ENCODE measurements at regions not wholly inside any gene's neighbourhood (a gene's known extent, or its start where the extent isn't known, plus 50 kb on each side); places are given as distances from the start of the nearest gene placed in this dataset.

- DNase-seq (ENCODE audit: low read depth in 2 of 2): no peak
Measured at GRCh38 chr15:47824147-47824546, 106.8 kb downstream of the SEMA6D start.

GRCh38 chr15:47829667-47830066 lies 112.4 kb downstream of the SEMA6D start:
- no peak for DNase-seq (ENCODE audit: low read depth in 2 of 2)

- no peak for DNase-seq (ENCODE audit: low read depth in 2 of 2)
Measured at GRCh38 chr15:47834093-47834492, 116.8 kb downstream of the SEMA6D start.

- no peak for DNase-seq (ENCODE audit: low read depth in 2 of 2)
Measured at GRCh38 chr15:47839233-47839825, 122.0 kb downstream of the SEMA6D start.

GRCh38 chr15:47843124-47843663 lies 125.9 kb downstream of the SEMA6D start:
- no peak for DNase-seq (ENCODE audit: low read depth in 2 of 2)

GRCh38 chr15:47844437-47844836 lies 127.1 kb downstream of the SEMA6D start:
- no peak for DNase-seq (ENCODE audit: low read depth in 2 of 2)

DNA sequence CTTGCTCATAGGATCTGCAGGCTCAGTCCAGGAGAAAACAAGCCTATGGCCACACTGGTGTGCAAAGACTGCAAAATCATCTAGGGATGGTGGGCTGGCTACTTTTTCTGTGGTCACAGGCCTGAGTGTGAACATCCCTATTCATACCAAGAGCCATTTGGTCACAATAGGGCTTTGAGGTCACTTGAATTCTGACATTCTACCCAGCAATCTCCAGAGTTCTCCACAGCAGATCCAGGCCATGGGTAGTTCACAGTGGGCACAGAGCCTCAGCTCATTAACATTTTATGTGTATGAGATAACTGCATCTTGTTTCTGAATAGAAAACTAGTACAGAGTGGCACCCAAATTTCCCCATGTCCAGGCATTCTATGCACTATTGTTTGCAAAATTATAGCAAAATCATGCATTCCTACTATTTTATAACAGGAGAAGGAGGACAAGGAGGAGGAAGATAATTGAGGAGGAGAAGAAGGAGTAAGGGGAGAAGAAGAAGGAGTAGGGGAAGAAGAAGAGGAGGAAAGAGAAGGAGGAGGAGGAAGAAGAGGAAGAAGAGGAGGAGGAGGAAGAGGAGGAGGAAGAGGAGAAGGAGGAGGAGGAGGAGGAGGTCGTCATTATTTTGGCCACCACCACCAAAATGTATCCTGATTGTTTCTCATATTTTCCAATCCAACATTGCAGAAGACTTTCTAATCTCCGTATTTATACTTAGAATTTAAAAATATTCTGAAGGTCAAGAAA lies 129.0 kb downstream of the SEMA6D start:
- DNase-seq (ENCODE audit: low read depth in 2 of 2): no peak

DNA sequence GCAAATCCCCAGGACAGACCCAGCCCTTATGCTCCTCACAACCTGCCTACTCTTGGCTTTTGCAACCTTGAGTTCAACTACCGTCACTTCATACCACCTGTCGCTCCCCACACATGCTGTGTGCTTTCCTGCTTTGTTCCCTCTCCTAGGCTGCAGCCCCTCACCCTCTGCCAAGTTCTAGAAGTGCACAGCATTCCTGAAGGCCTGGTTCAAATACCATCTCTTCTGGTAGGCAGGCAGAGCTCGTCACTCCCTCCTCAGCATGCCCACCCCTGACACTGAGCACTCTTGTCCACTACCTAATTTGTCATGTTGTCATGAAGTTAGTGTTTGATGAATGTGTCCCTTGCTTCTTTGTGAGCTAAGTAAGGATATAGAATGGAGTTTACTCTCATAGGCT lies 129.6 kb downstream of the SEMA6D start:
- no peak for DNase-seq (ENCODE audit: low read depth in 2 of 2)

DNA sequence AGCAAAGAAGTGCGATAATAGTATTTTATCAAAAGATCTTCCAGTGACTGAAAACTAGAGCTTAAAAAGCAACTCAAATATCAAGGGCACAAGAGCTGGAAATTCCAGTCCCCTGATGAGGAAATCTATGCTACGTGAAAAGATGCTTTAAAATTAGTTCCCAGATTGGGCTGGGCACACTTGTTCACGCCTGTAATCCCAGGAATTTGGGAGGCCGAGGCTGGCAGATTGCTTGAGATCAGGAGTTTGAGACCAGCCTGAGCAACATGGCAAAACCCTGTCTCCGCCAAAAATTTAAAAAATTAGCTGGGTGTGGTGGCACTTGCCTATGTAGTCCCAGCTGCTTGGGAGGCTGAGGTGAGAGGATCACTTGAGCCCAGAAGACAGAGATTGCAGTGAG lies 138.8 kb downstream of the SEMA6D start:
- DNase-seq (ENCODE audit: low read depth in 2 of 2): no peak

GRCh38 chr15:47857014-47857775 lies 139.9 kb downstream of the SEMA6D start:
- no peak for DNase-seq (ENCODE audit: low read depth in 2 of 2)

DNA sequence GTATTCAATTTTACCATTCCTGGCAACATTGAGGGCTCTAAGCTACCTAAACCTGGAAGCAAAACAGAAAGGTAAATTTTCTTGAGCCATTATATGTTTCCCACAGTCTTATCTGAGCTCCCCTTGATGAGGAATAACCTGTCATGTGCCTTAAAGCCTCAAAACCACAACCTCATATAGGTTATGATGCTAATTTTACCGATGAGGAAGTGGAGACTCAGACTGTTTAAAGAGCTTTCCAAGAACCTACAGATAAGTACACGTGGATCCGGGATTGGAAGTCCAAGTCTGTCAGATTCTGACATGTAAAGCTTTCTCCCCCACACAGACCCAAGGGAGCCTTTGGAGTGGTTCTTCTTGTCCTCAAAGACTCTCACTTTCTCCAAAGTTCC lies 140.5 kb downstream of the SEMA6D start:
- no peak for DNase-seq (ENCODE audit: low read depth in 2 of 2)

DNA sequence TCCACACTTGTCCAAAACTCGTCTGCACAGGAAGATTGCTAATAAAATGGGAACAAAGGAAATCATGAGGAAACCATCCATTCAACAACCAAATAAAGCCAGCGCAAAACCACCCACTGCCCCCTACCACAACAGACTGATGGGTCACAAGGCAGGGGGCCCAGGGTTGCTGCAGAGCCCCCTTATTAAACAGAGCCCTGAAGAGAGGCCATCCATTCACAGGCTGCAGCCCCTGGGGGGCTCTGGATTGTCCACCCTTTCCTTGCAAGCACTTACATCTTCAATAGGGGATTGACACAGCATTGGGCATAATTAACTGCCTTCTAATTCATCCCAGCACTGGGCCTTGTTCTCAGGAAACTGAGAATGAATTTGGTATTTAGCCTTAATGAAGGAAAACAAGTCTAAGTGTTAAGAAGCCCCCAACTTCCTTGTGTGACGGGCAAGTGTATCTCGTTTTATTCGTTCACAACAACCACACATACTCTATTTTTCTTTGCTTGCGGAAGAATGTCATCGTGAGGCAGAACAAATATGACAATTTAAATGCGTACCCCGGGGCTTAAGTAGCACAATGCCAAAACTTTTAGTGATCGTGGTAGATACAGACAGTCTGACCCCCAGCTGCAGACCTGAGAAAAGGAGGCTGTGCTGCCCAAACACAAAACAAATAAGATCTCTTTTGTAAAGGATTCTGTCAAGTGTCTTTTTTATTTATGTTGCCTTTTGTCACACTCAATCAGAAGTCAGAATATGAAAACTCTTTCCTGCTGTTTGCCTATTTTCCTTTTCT lies 144.0 kb downstream of the SEMA6D start:
- DNase-seq (ENCODE audit: low read depth in 2 of 2): no peak

- no peak for DNase-seq (ENCODE audit: low read depth in 2 of 2)
Measured at GRCh38 chr15:47862402-47862801, 145.1 kb downstream of the SEMA6D start.

DNA sequence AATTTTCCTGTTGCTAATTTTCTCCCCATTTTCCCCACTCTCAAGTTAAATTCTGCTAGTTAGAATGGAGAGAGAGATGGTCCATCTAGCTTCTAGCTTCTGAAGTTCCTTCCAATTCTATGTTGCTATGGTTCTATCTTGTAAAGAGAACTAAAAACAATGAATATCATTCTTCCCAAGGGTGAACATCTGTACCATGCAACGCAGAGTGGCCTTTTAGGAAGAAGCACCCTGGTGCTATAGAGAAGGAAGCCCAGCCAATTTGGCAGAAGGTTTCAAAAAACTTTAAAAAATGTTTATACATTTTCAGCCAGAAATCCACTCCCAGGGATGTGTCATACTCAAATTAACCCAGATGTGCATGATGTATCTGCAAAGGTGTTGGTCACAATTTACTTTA lies 149.1 kb downstream of the SEMA6D start:
- no peak for DNase-seq (ENCODE audit: low read depth in 2 of 2)

- DNase-seq (ENCODE audit: low read depth in 2 of 2): no peak
Measured at GRCh38 chr15:47870300-47870955, 153.1 kb downstream of the SEMA6D start.

- no peak for DNase-seq (ENCODE audit: low read depth in 2 of 2)
Measured at GRCh38 chr15:47870956-47871625, 153.8 kb downstream of the SEMA6D start.

GRCh38 chr15:47872208-47872607 lies 154.9 kb downstream of the SEMA6D start:
- no peak for DNase-seq (ENCODE audit: low read depth in 2 of 2)

DNA sequence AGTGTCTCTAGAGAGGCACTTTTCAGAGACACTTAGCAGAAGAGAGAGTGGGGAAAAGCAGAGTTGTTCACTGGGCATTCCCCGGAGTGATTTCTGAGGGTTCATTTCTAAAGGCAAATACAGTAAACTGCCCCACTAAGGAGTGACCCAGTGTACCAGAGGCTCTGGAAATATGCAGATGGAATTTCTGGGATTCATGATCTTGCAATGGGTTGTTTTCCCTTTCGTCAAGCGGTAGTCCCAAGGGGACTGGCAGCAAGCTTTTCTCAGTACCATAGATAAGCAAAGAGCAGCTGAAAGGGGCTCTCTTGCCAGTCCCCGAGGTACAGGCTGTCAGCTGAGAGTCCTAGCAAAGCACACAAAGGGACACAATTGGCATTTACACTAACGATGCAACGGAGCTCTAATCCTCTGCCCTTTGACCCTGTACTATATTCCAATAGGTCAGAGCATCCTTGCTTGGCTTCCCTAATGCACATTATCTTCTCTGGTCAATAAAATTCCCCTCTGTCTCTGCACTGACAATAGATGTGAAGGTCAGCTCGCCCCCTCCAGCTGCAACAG lies 155.6 kb downstream of the SEMA6D start:
- no peak for DNase-seq (ENCODE audit: low read depth in 2 of 2)

GRCh38 chr15:47876986-47877385 lies 159.7 kb downstream of the SEMA6D start:
- no peak for DNase-seq (ENCODE audit: low read depth in 2 of 2)

DNA sequence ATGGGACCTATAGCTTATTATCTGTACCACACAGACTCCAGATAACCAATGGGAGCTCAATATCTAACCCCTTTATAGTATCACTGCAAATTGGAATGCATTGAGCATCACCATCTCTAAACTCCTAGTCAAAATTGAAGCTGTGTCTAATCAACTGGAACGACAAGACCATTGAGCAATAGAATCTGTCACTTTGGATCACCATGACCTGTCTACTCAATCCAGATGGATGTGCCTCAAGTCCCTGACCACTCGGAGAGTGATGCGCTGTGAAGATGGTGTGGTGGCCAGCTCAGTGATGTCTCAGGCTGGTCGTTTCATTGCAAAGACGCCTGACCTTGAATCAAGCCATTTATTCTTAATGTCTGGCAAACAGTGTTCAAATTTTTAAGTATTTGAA lies 160.5 kb downstream of the SEMA6D start:
- no peak for DNase-seq (ENCODE audit: low read depth in 2 of 2)

All from stimulated activated CD8-positive, alpha-beta memory T cell treated with anti-CD3 and anti-CD28 coated beads, Interleukin-15, amount 100 ng/mL, for 48 hours (primary cell).